ENCODE measurements at regions not wholly inside any gene's neighbourhood (a gene's known extent, or its start where the extent isn't known, plus 50 kb on each side); places are given as distances from the start of the nearest gene placed in this dataset.

DNA sequence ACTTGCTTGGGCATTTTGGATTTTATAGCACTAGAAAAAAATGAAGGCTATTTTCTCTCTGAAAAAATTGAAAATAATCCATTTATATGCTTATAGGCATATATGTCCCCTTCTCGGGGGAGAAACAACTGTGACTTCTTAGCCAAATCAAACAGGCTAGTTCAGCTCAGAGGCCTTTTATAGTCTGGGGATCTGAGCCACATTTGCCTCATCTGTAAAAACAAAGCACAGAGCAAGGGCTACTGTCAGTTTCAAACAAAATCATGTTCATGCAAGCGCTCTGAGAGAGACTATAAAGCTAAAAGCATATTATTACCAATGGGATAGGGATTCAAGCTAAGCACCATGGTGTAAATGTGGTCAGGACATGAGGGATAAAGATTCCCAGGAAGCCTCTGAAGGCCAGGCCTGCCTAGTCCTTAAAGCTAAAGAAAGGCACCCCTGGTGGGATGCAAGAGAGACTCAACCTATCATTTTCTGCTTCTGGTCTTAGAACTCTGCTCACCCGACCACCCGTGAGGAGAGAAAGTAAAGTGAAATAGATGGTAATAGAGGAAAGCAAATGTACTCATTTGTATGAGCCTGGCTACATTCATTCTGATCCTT lies 51.0 kb upstream of the IL12A start:
- DNase-seq (ENCODE audit: low spot score in 2 of 2) (no peak), ATAC-seq (replicated peaks; ENCODE audit: extremely low read depth, poor library complexity, severe bottlenecking) (no peak)
- Mint-ChIP-seq H3K9me3 (peaks cover 21% of the 10 kb centered on the region), H3K36me3 (ENCODE audit: insufficient read depth) (no peaks in the 10 kb centered on the region), H3K27me3 (peaks cover 14% of the 10 kb centered on the region), H3K4me1 (no peaks in the 10 kb centered on the region), H3K27ac (ENCODE audit: low read depth) (no peak overlapping the region), H3K4me3 (no peak overlapping the region)

DNA sequence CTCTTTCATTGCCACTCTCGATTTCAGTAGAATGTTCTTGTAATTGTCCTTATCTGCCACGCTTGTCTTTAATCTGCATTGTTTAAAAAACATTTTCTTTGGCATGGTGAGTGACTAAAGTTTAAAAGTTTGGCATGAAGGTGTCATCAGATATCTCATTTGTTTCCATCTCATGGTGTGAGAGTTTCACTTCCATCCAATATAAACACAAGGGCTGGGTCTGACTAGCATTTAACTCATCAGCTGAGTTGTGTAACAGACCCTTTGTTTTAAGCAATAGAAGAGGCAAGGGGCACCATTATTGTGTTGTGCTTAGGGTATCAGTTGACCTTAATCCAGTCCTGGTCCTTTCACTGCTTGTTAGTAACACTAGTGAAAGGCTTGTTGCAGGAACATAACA lies 49.9 kb upstream of the IL12A start:
- Mint-ChIP-seq H3K9me3 (peaks cover 15% of the 10 kb centered on the region), H3K4me3 (no peak overlapping the region), H3K27me3 (peaks cover 25% of the 10 kb centered on the region), H3K36me3 (ENCODE audit: insufficient read depth) (no peaks in the 10 kb centered on the region), H3K27ac (ENCODE audit: low read depth) (no peak overlapping the region), H3K4me1 (no peaks in the 10 kb centered on the region)
- DNase-seq (ENCODE audit: low spot score in 2 of 2) = no peak
- ATAC-seq (replicated peaks; ENCODE audit: extremely low read depth, poor library complexity, severe bottlenecking) = no peak

Data from central memory CD8-positive, alpha-beta T cell (primary cell).